ENCODE measurements at regions not wholly inside any gene's neighbourhood (a gene's known extent, or its start where the extent isn't known, plus 50 kb on each side); places are given as distances from the start of the nearest gene placed in this dataset.

DNA sequence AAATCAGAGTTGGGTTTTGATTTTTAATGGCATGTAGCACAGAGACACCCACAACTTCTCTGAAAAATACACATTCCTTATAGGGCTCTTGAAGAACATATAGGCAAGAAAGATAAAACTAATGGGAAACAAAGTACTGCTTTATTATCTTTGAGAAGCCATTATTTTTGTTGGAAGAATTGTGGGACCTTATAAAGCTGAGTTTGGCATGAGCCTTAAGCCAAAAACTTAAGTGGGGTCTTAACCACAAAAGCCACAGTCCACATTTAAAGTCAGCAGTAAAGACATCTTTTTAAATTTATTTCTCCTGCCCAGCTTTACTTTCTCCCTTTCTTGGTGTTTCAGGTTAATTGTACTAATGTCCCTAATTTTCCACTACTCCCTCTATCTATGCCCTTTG is 1297.3 kb downstream of the C4orf33 start:
- TF ChIP-seq EZH2 (IDR thresholded peaks at IDR 0.05), result no peak
- TF ChIP-seq POLR2AphosphoS5 (IDR thresholded peaks at IDR 0.05; ENCODE audit: borderline replicate concordance, low read depth, low read length), result no peak
- no peak for TF ChIP-seq FOXP2 (optimal IDR thresholded peaks at IDR 0.05; ENCODE audit: control extremely low read depth, extremely low read length, insufficient read depth)

All from SK-N-MC (cell line).